Upper lobe of left lung (tissue), 6 donors: ENCODE measurements at regions not wholly inside any gene's neighbourhood (a gene's known extent, or its start where the extent isn't known, plus 50 kb on each side); places are given as distances from the start of the nearest gene placed in this dataset.

ENCODE experiments used
- ATAC-seq, 2 donors: fragments of 200-7000 bp; cut with Tn5 transposase; one replicate each; pipeline ENCODE4 v1.9.1; 2022; ENCODE audit warnings: mild to moderate bottlenecking in 2 of 2, moderate library complexity in 2 of 2; ENCODE audit not compliant: low FRiP score in 2 of 2
- DNase-seq, 2 donors: peaks; one replicate each; pipeline ENCODE4 v3.0.0-alpha.2; 2019 to 2020
- H3K27ac ChIP-seq, 4 donors: fragments of 200-600 bp; sonication (generic); one replicate each; pipeline ENCODE4 v1.5.1; 2016 to 2019
- H3K27me3 ChIP-seq, 4 donors: fragments of 200-600 bp; sonication (generic); one replicate each; pipeline ENCODE4 v1.5.1; 2017 to 2019
- H3K36me3 ChIP-seq, 4 donors: fragments of 200-600 bp; sonication (generic); one replicate each; pipeline ENCODE4 v1.5.1; 2016 to 2019
- H3K4me1 ChIP-seq, 4 donors: fragments of 200-600 bp; sonication (generic); one replicate each; pipeline ENCODE4 v1.5.1; 2018 to 2019
- H3K4me3 ChIP-seq, 4 donors: fragments of 200-600 bp; sonication (generic); one replicate each; pipeline ENCODE4 v1.5.1; 2017 to 2019; ENCODE audit warnings: mild to moderate bottlenecking in 2 of 4, moderate library complexity in 1 of 4
- H3K9me3 ChIP-seq, 4 donors: fragments of 200-600 bp; sonication (generic); one replicate each; pipeline ENCODE4 v1.5.1; 2018 to 2019
- CTCF ChIP-seq, 6 experiments: fragments of 450-650 bp in 4 of 6; fragments of 200-600 bp in 2 of 6; sonication (generic) in 2 of 6; IDR thresholded peaks; one replicate each; pipeline ENCODE4 v1.5.1; 2016 to 2019; ENCODE audit warnings: antibody characterized with exemption in 6 of 6
- EP300 ChIP-seq, 4 donors: sonication (generic); formaldehyde crosslinking; IDR thresholded peaks; one replicate each; pipeline ENCODE4 v1.5.1; 2017; ENCODE audit warnings: antibody characterized with exemption in 4 of 4, control low read depth in 2 of 4
- POLR2A ChIP-seq, 4 donors: fragments of 450-650 bp; IDR thresholded peaks; one replicate each; pipeline ENCODE4 v1.5.1; 2016 to 2017; ENCODE audit warnings: antibody characterized with exemption in 4 of 4, mild to moderate bottlenecking in 2 of 4
- POLR2AphosphoS5 ChIP-seq, 2 donors: sonication (generic); formaldehyde crosslinking; IDR thresholded peaks; one replicate each; pipeline ENCODE4 v1.5.1; 2017; ENCODE audit warnings: antibody characterized with exemption in 2 of 2
- WGBS, 2 donors: methylation state at CpG; one replicate each; pipeline ENCODE4 v1.1.5; 2017 to 2018; 5-methylcytosine and 5-hydroxymethylcytosine counted together
- donor health status: DM: no; HTN: no; CAD: no; lungs with moderate emphysema.
- donor health status: DM: no; HTN: yes; CAD: no; lungs with severe emphysema.

DNA sequence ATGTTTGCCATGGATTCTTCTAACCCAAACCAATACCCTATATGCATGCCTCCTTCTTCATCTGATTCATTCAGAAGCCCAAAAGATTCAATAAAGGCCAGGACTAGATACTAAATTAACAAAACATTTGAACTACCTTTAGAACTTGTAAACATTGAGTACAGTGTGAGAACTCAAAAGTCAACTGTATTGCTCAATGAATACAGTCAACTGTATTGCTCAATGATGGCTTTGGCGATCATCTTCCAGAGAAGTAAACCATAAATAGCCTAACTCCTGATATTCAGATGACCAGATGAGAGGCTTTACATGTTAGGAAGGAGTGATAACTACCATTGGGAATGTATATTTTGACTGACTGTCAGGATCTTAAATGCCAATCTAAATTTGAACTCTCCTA lies 206.5 kb upstream of the ITGA4 start:
- H3K27me3 ChIP-seq = no peaks in the 10 kb centered on the region
- WGBS, 2 donors = 64 to 82% methylated on average over 1 of the region's 1 CpG
- TF ChIP-seq POLR2A (IDR thresholded peaks at IDR 0.05) (no peak), POLR2AphosphoS5 (IDR thresholded peaks at IDR 0.05) (no peak), CTCF (IDR thresholded peaks at IDR 0.05) (no peak), EP300 (IDR thresholded peaks at IDR 0.05) (no peak)
- DNase-seq (no peak), ATAC-seq (no peak)
- H3K9me3 ChIP-seq = no peaks in the 10 kb centered on the region
- no peaks in the 10 kb centered on the region for H3K36me3 ChIP-seq
- no peak overlapping the region for H3K27ac ChIP-seq
- H3K4me1 ChIP-seq = no peaks in the 10 kb centered on the region
- no peak overlapping the region for H3K4me3 ChIP-seq

- H3K4me3 ChIP-seq = no peak overlapping the region
- no peaks in the 10 kb centered on the region for H3K36me3 ChIP-seq
- no peak overlapping the region for H3K27ac ChIP-seq
- TF ChIP-seq POLR2AphosphoS5 (IDR thresholded peaks at IDR 0.05) = no peak
- TF ChIP-seq CTCF (IDR thresholded peaks at IDR 0.05) = no peak
- H3K9me3 ChIP-seq = no peaks in the 10 kb centered on the region
- no peaks in the 10 kb centered on the region for H3K4me1 ChIP-seq
- ATAC-seq (peak in 1 of 2 donors; percentile 49), DNase-seq (no peak)
- H3K27me3 ChIP-seq = no peaks in the 10 kb centered on the region
- 52 to 73% methylated on average over 5 of the region's 5 CpGs for WGBS, 2 donors
These were observed 204.7 kb upstream of the ITGA4 start for GRCh38 chr2:181252262-181253148.

DNA sequence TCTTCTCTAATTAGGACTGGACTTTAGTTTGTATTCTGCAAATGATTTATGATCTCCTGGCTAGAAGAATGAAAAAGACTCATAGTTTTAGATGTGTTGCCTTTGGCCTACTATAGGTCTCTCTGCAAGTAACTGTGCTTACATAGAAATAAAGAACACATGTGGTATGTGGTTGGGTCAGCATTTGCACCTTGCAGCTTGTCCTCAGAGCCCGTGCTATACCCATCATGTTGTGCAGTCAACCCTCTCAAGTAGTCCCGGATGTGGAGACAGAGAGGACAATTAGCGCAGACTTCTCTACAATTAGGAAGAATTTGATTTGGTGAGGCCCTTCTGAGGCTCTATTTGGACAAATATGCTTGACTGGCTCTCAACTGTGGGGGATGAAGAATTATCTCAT lies 203.7 kb upstream of the ITGA4 start:
- 88 to 98% methylated on average over 3 of the region's 3 CpGs for WGBS, 2 donors

DNA sequence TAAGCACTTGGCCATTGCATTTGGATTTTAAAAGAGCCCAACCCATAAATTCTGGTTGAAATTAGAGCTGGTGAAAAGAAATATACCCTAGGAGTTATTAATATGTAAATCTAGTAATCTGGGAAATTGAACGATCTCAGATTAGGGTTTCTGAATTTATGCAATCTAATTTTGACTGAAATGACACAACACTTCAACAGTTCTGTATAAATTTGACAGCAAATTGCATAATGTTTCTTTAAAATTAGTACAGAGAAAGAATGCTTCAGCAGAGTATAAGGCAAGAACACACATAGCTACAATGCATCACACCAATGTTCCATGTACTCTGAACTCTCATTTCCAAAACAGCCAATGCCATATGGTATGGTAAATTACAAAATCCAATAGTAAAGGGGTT lies 201.5 kb upstream of the ITGA4 start:
- H3K27me3 ChIP-seq = no peaks in the 10 kb centered on the region
- no peaks in the 10 kb centered on the region for H3K36me3 ChIP-seq

More for the DNA sequence above, 203.7 kb upstream of the ITGA4 start:
- H3K9me3 ChIP-seq = no peaks in the 10 kb centered on the region
- H3K4me1 ChIP-seq = no peaks in the 10 kb centered on the region
- no peak overlapping the region for H3K4me3 ChIP-seq
- no peak overlapping the region for H3K27ac ChIP-seq
- TF ChIP-seq POLR2A (IDR thresholded peaks at IDR 0.05) (no peak), CTCF (IDR thresholded peaks at IDR 0.05) (no peak), POLR2AphosphoS5 (IDR thresholded peaks at IDR 0.05) (no peak)
- H3K36me3 ChIP-seq = no peaks in the 10 kb centered on the region
- no peaks in the 10 kb centered on the region for H3K27me3 ChIP-seq
- no peak for DNase-seq
- no peak for ATAC-seq

GRCh38 chr2:181258720-181259119 lies 198.5 kb upstream of the ITGA4 start:
- Histone ChIP-seq H3K27me3 (no peaks in the 10 kb centered on the region), H3K36me3 (no peaks in the 10 kb centered on the region), H3K4me1 (no peaks in the 10 kb centered on the region), H3K4me3 (no peak overlapping the region), H3K27ac (no peak overlapping the region), H3K9me3 (no peaks in the 10 kb centered on the region)
- WGBS, 2 donors = 60 to 74% methylated on average over 2 of the region's 2 CpGs
- DNase-seq (no peak), ATAC-seq (no peak)
- TF ChIP-seq POLR2A (IDR thresholded peaks at IDR 0.05) (no peak), POLR2AphosphoS5 (IDR thresholded peaks at IDR 0.05) (no peak), CTCF (IDR thresholded peaks at IDR 0.05) (no peak), EP300 (IDR thresholded peaks at IDR 0.05) (no peak)

More for the DNA sequence above, 201.5 kb upstream of the ITGA4 start:
- H3K4me3 ChIP-seq = no peak overlapping the region
- TF ChIP-seq POLR2AphosphoS5 (IDR thresholded peaks at IDR 0.05) (no peak), POLR2A (IDR thresholded peaks at IDR 0.05) (no peak)
- 68 to 76% methylated on average over 1 of the region's 1 CpG for WGBS, 2 donors
- H3K4me1 ChIP-seq = no peaks in the 10 kb centered on the region
- no peak overlapping the region for H3K27ac ChIP-seq
- DNase-seq = no peak
- no peak for ATAC-seq
- no peaks in the 10 kb centered on the region for H3K9me3 ChIP-seq
